GM21619 (cell line): ENCODE measurements at regions not wholly inside any gene's neighbourhood (a gene's known extent, or its start where the extent isn't known, plus 50 kb on each side); places are given as distances from the start of the nearest gene placed in this dataset.
"Not testable (repeated sequence)": the region's sequence is repeated elsewhere in the genome, so short reads cannot be mapped to it uniquely, and the experiment has no call there.

Experiments
- ATAC-seq: cut with Tn5 transposase; IDR thresholded peaks from one replicate; pipeline ENCODE4 v1.9.1; 2021; ENCODE audit not compliant: unreplicated experiment

DNA sequence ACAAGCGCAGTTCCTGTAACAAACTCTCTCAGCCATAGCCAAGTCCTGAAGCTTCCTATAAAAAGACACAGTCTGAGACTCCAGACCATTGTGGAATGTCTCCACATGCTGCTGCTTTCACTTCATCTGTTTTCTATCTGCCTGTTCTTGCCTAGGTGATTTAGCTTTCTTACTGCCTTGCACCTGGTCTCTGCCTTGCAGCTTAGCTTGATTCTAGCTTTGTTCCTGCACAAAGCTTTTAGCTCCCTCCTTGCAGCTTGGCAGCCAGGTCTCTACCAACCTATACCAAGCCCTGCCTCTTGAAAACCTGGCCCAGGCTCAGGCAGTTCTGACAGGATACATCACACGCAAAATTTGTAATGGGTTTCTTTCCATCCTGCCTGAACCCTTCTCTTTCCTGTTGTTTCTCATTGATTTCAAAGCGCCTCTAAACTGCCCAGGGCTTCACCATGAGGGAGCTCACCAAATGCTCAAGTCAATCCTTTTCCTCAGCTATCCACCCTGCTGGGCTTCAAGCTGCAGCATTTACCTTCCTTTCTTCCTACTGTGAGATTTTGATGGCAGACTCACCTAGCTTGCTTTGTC lies 941.3 kb upstream of the NXPH2 start:
- ATAC-seq, result no peak

DNA sequence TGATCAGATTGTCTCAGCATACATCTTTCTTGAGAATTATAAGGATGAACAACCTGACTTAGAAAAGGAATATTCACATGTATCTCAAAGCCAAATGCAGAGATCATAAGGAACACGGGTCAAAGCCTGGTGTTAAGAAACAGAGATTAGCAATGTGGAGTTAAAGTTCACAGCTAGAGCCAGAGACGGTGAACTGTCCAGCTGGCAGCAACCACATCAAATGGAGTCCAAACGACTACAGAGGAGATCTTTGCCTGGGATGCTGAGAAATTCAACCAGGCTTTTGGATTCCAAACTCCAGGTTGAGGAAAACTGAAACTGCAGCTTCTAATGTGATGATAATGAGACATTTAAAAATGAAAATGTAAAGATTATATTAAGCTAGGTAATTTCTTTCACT lies 939.9 kb upstream of the NXPH2 start:
- no peak for ATAC-seq

DNA sequence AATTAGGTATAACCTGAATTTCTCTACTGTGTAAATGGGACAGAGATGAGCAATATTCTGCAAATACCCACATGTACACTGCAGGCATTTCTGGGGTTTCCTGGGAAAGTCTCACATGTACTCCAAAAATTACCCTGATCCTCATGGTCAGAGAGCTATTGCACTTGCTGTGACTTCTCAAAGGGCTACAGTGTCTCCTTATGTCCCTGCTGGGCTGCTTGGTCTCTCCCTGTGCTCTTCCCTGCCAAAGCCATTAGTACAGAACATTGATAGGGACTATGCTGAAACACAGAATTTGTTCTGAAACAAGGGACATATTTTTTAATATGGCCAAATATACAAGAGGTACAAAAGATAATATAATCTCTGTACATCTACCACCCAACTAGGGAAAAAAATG lies 924.4 kb upstream of the NXPH2 start:
- ATAC-seq, result no peak

DNA sequence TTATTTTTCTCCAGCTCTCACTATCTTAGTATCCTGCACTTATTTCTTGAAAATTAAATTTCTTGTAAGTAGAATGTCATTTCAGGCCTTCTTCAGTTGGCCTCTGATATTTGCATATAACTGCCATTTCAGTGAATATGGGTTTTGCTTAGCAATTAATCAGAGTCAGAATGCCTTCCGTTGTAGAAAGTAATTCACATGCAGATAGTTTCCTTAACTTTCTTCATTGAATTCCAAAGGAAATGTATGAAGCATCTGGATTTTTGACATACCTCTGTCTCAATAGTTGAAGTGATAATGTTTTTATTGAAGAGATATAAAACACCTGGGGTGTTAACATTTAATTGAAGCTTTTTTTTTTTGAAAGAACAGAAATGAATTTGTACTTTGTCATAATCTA lies 914.1 kb upstream of the NXPH2 start:
- no peak for ATAC-seq

DNA sequence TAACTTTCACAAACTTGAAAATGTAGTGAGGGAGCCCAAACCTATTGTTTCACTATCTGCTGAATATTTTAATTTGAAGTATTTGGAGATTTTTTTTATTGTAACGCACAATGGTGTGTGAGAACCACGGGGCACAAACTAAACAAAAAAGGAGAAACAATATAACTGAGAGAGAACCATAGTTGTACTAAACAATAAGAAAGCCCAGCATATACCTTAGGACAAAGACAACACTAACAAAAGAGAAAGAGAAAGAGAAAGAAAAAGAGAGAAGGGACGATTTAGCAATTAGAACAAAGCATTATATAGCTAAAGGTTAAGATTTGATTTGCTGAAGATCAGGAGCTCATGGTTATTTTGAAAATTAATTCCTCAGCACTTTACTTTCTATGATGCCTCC lies 906.0 kb upstream of the NXPH2 start:
- ATAC-seq, result no peak

DNA sequence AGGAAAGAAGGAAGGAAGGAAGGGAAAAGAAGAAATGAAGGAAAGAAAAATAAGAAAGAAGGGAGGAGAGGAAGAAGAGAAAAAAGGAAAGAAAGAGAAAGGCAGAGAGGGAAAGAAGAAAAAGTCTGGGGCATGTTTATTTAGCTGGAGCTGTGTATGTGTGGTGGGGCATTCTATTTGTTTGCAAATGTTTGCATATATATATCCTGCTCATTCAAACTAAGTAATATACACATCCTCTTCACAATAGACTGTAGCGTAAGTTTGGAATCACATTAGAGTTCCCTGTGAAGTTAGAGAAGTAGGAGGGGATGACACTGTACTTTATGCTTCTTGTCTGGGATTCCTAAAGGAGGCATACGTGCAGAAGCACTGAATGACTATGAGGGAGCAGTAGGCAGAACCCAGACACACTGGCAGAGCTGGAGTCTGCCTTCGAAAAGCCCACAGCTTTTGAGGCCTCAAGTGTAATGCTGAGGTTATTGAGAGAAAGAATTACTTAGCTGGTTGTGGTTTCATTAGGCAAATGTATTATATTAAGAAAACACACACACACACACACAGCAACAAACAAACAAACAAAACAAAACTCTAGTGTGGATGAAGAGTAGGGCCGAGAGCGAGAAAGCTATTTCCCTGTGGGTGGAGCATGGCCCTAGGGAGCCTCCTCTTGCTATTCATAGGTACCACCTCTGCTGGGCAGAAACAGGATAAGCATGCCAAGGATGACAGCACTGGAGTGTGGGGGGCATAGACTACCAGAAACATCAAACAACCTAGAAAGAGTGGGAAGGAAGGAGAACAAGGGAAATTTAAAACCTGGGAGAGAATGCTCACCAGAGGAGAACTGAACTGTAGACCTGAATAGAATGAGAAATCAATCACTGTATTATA lies 905.1 kb upstream of the NXPH2 start:
- ATAC-seq, result no peak

DNA sequence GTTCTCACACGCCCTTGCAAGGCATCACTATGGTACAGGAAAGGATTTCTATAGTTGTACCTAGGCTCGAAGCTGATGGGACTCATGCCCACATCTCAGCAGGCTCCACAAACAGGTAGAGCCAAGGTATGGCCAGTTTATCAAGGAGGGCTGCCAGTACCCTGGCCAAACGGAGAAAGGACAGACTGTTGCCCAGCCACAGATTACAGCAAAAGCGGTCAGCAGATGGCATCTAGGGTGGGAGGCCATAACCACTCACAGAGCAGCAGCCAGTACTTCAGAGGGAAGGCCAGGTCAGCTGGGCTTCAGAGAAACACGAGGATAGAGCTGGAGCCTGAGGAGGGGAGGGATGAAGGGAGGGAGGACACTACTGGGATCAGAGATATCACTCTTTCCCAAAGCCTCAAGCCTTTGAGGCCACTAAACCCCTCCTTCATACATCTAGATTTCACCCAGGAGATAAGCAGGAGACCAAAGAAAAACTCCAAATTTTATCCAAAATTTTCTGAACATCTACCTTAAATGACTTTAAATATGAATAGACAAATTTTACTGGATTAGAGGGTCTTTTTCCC lies 904.2 kb upstream of the NXPH2 start:
- ATAC-seq, result no peak

DNA sequence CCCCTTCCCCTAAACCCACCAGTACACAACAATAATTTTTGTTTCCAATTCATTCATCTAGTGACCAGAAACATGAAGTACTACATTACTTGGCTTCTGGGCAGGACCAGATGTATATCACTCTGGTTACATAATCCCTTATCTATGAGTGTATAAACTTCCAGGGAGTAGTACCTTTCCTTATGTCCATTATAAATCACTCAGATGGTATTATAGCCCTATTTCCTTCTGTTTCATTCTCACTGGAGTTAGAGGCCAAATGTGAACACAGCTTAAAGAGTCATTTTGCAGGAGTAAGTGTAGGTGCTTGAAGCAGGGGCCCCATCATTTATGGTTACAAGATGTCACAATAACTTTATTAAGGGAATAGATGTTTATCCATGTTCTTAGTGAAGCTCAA lies 894.4 kb upstream of the NXPH2 start:
- no peak for ATAC-seq

DNA sequence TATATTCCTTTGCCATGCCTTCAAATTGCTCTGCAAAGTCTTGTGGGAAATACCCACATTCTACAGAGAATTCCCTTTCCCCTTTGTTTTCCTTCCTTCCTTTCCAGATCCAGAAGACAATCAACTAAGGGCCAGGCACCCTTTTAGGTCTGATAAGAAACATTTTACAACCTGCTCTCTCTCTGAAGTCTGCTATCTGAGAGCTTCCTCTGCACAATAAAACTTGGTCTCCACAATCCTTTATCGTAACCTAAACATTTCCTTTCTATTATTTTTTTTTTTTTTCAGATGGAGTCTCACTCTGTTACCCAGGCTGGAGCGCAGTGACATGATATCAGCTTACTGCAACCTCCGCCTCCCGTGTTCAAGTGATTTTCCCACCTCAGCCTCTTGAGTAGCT lies 893.3 kb upstream of the NXPH2 start:
- not testable (repeated sequence) for ATAC-seq

GRCh38 chr2:139669675-139670074 lies 889.5 kb upstream of the NXPH2 start:
- no peak for ATAC-seq

GRCh38 chr2:139652385-139652784 lies 872.2 kb upstream of the NXPH2 start:
- ATAC-seq, result no peak

DNA sequence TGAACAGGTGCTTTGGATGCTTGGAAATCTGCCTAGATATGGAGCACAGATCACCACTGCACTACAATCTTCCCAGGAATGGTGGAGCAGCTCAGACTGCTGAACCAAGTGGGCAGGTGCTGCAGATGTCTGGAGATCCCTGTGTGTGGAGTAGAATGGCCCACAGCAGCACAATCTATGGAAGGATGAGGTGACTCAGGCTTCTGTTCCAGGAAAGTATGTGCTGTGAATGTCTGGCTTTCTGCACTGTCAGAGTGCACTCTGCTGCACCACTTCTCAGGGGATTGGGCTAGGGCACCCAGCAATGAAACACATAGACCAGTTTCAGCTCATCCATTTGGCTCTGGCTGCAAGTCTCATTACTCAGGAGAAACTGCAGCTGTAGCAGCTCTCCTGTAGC lies 865.4 kb upstream of the NXPH2 start:
- ATAC-seq, result no peak

DNA sequence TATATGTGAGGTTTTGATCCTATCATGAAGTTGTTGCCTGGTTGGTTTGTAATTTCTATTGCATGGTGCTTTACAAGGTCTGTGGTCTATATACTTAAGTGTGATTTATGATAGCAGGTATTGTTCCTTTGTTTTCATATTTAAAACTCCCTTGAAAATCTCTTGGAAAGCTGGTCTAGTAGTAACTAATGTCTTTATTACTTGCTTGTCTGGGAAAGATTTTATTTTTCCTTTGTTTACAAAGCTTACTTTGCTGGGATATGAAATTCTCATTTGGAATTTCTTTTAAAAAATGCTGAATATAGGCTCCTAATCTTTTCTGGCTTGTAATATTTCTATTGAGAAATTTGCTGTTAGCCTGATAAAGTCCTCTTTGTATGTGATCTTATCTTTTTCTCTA lies 862.9 kb upstream of the NXPH2 start:
- ATAC-seq, result no peak

DNA sequence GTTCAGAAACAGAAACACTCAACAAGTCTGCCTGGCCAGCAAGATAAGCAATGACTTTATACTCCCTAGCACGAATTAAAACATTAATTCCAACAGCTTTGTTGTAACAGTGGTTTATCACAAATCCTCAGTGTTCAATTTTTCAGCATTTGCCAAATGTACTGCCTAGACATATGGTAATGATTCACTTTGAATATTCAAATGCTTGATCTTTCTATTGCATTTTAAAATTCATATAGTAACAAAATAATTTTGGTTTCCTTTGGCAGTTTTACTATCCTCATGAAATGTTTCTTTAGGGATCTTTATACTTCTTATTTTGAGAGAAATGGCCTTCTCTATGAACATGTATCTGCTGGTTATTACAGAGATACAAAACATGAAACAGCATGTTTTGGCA lies 851.8 kb upstream of the NXPH2 start:
- ATAC-seq, result no peak

- no peak for ATAC-seq
These were observed 848.7 kb upstream of the NXPH2 start for GRCh38 chr2:139628931-139629330.

GRCh38 chr2:139626128-139626527 lies 845.9 kb upstream of the NXPH2 start:
- ATAC-seq, result no peak

- ATAC-seq, result no peak
These were observed 842.5 kb upstream of the NXPH2 start for GRCh38 chr2:139622691-139623090.

GRCh38 chr2:139617747-139618146 lies 837.6 kb upstream of the NXPH2 start:
- no peak for ATAC-seq

GRCh38 chr2:139613264-139613663 lies 833.1 kb upstream of the NXPH2 start:
- ATAC-seq, result no peak

DNA sequence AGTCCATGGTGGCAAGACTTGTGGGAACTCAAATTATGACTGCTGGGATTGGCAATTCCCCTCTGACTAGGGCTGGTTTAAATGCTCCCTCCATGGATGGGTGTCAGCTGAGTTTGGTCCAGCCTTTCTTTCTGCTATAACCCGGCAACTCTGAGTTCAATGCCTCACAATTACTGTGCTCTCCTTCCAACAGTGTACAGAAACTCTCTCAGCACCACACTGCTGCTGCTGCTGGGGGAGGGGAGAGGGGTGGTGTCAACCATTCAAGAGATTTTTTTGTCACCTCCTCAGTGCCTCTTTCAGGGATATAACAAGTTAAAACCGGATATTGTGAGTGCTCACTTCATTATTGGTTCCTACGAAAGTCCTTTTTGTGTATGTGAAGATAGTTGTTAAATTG lies 830.3 kb upstream of the NXPH2 start:
- no peak for ATAC-seq

DNA sequence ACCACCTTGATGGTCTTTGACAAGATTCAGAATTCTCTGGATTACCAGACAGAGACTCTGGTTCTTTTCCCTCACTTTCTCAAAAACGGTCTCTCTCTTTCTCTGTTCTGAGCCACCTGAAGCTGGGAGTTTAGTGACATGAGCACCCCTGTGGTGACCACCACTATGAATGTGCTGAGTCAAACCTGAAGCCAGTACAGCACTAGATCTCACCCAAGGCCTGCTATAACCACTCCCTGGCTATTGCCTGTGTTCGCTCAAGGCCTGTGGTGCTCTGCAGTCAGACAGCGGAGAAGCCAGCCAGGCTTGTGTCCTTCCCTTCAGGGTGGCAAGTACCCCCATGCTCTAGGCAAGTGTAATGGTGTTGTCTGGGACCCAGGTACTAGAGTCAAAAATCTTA lies 828.9 kb upstream of the NXPH2 start:
- no peak for ATAC-seq

- no peak for ATAC-seq
These were observed 825.5 kb upstream of the NXPH2 start for GRCh38 chr2:139605668-139606067.
